Panc1 (cell line): ENCODE measurements at regions not wholly inside any gene's neighbourhood (a gene's known extent, or its start where the extent isn't known, plus 50 kb on each side); places are given as distances from the start of the nearest gene placed in this dataset.

Experiments used
- ATAC-seq: fragments of 200-7000 bp; cut with Tn5 transposase; 2 replicates; pipeline ENCODE4 v1.9.1; 2020; ENCODE audit warnings: mild to moderate bottlenecking, moderate library complexity
- BruUV-seq: library from RNA; stranded (reverse); fragments of 400-500 nt; replicated peaks from 2 replicates; lab custom pipeline; 2021; lab: Mats Ljungman, UMichigan
- CTCF ChIA-PET: fragments of 300-600 bp; sonication (Branson Sonifier 250); formaldehyde crosslinking; loops from one replicate; lab custom pipeline; 2022; ENCODE audit warnings: antibody characterized with exemption; lab: Charles Lee
- POLR2A ChIA-PET: fragments of 300-600 bp; sonication (Branson Sonifier 250); formaldehyde crosslinking; loops from one replicate; lab custom pipeline; 2022; ENCODE audit warnings: antibody characterized with exemption; lab: Charles Lee
- DNase-seq: peaks from one replicate; pipeline ENCODE4 v3.0.0-alpha.2; 2010; ENCODE audit warnings: low read depth, low spot score
- H3K27ac ChIP-seq: 2 replicates; pipeline ENCODE4 v1.5.1; 2011; ENCODE audit warnings: mild to moderate bottlenecking, low read length, inconsistent platforms
- H3K27me3 ChIP-seq: fragments of 200-500 bp; sonication (Bioruptor generic); 2 replicates; pipeline ENCODE4 v1.6.0; 2014; ENCODE audit warnings: low read length, inconsistent platforms; ENCODE audit not compliant: control insufficient read depth, insufficient read depth
- H3K36me3 ChIP-seq: fragments of 200-500 bp; sonication (Bioruptor generic); 2 replicates; pipeline ENCODE4 v1.5.1; 2014; ENCODE audit warnings: inconsistent platforms, mild to moderate bottlenecking, low read length, moderate library complexity; ENCODE audit not compliant: control insufficient read depth, insufficient read depth
- H3K4me1 ChIP-seq: 2 replicates; pipeline ENCODE4 v1.5.1; 2011; ENCODE audit warnings: inconsistent platforms, mild to moderate bottlenecking, low read length, moderate library complexity; ENCODE audit not compliant: control insufficient read depth, insufficient read depth
- H3K4me3 ChIP-seq, 2 experiments: 2 replicates each; pipeline ENCODE4 v1.5.1; 2011 to 2012; ENCODE audit warnings: low read depth in 2 of 2, low read length in 2 of 2, mild to moderate bottlenecking in 2 of 2, inconsistent platforms in 1 of 2, moderate library complexity in 1 of 2
- H3K9me3 ChIP-seq: fragments of 200-500 bp; sonication (Bioruptor generic); 2 replicates; pipeline ENCODE4 v1.5.1; 2014; ENCODE audit warnings: low read depth, mild to moderate bottlenecking, inconsistent platforms, low read length, moderate library complexity; ENCODE audit not compliant: control insufficient read depth, insufficient read depth
- CTCF ChIP-seq: fragments of 450-650 bp; IDR thresholded peaks from 2 replicates; pipeline ENCODE4 v1.5.1; 2017; ENCODE audit warnings: mild to moderate bottlenecking
- POLR2AphosphoS5 ChIP-seq: IDR thresholded peaks from 2 replicates; pipeline ENCODE4 v1.6.1; 2012; ENCODE audit warnings: mild to moderate bottlenecking, low read depth, low read length, moderate library complexity
- REST ChIP-seq, 2 experiments: IDR thresholded peaks; 2 replicates each; pipeline ENCODE4 v1.6.1; 2011 to 2012; ENCODE audit warnings: low read depth in 2 of 2, control low read depth in 1 of 2, low read length in 1 of 2, mild to moderate bottlenecking in 1 of 2, moderate library complexity in 1 of 2; ENCODE audit not compliant: insufficient read depth in 1 of 2
- SIN3A ChIP-seq: IDR thresholded peaks from 2 replicates; pipeline ENCODE4 v1.6.1; 2012; ENCODE audit warnings: low read depth, mild to moderate bottlenecking, low read length, moderate library complexity, borderline replicate concordance; ENCODE audit not compliant: insufficient read depth
- TCF7L2 ChIP-seq: IDR thresholded peaks from 2 replicates; pipeline ENCODE4 v1.6.1; 2011; ENCODE audit warnings: mild to moderate bottlenecking, low read depth, low read length, inconsistent platforms
- in situ Hi-C: cut with HindIII; loops from 2 replicates; pipeline ENCODE4 v1.10.0; 2016; ENCODE audit warnings: low sequenced_read_pairs, low pct_unique_long_range_greater_than_20kb
- intact Hi-C: fragments of 100-400 bp; cut with micrococcal nuclease; formaldehyde crosslinking; loops from one replicate; pipeline ENCODE4 v1.10.0; 2022; ENCODE audit not compliant: unreplicated experiment

- H3K36me3 ChIP-seq = no peaks in the 10 kb centered on the region
- no peak for DNase-seq
- no peak overlapping the region for H3K27ac ChIP-seq
- no peaks in the 10 kb centered on the region for H3K9me3 ChIP-seq
- no TSS peak for BruUV-seq
- ATAC-seq = no peak
- no peak overlapping the region for H3K4me3 ChIP-seq
- TF ChIP-seq TCF7L2 (no peak), REST (IDR thresholded peaks at IDR 0.05; ENCODE audit: insufficient read depth in 1 of 2, low read depth in 2 of 2, low read length in 1 of 2) (no peak), CTCF (no peak), SIN3A (no peak), POLR2AphosphoS5 (no peak)
- ChIA-PET POLR2A (interaction anchor here (0.6 kb wide), 1 partner anchor 11 kb away, joined by 5 read pairs; no protein-coding TSS in a partner anchor), CTCF (interaction anchor here (1.0 kb wide), 1 partner anchor 395 kb away, joined by 3 read pairs; no protein-coding TSS in a partner anchor)
- intact Hi-C loops = no loop called here
- no peaks in the 10 kb centered on the region for H3K27me3 ChIP-seq
- H3K4me1 ChIP-seq = peaks cover 11% of the 10 kb centered on the region
- in situ Hi-C loops = no loop called here
These were observed 52.0 kb upstream of the MTHFD1L start for GRCh38 chr6:150813319-150813992.

GRCh38 chr6:150813993-150814359, 51.5 kb upstream of the MTHFD1L start:
- H3K4me3 ChIP-seq = no peak overlapping the region
- ATAC-seq (no peak), DNase-seq (peak; percentile 28)
- intact Hi-C loops = no loop called here
- peaks cover 11% of the 10 kb centered on the region for H3K4me1 ChIP-seq
- POLR2A ChIA-PET = no interaction called here
- BruUV-seq = no TSS peak
- no peaks in the 10 kb centered on the region for H3K27me3 ChIP-seq
- no peak overlapping the region for H3K27ac ChIP-seq
- TF ChIP-seq REST (IDR thresholded peaks at IDR 0.05; ENCODE audit: insufficient read depth in 1 of 2, low read depth in 2 of 2, low read length in 1 of 2) (no peak), SIN3A (no peak), POLR2AphosphoS5 (no peak), TCF7L2 (0 out of 2 replicates have a peak, but pooled peaks have one; percentile 39), CTCF (no peak)
- H3K36me3 ChIP-seq = no peaks in the 10 kb centered on the region
- in situ Hi-C loops = no loop called here
- CTCF ChIA-PET = interaction anchor here (1.0 kb wide), 1 partner anchor 396 kb away, joined by 3 read pairs; no protein-coding TSS in a partner anchor
- H3K9me3 ChIP-seq = no peaks in the 10 kb centered on the region
